ENCODE measurements at regions not wholly inside any gene's neighbourhood (a gene's known extent, or its start where the extent isn't known, plus 50 kb on each side); places are given as distances from the start of the nearest gene placed in this dataset.

DNA sequence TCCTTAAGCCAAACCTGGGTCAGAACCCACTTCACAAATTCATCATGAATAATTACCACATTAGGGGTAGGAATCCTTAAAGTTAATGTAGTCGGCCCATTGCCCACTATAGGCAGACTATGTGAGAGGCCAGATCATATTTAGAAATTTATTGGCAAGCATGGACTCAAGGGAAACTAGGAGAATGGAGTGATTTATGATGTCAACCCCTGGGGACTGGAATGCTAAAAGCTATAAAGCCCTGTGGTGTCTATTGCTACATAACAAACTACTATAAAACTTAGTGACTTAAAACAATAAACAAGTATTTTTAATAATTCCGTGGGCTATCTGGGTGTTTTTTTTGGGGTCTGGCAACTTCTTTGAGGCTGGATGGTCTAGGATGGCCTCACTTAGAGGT lies 93.9 kb downstream of the PPP1R2C start:
- Histone ChIP-seq H3K9me3 (ENCODE audit: control insufficient read depth, insufficient read depth, low read length) (no peaks in the 10 kb centered on the region), H3K4me3 (ENCODE audit: low read depth, low read length) (no peak overlapping the region), H3K27ac (ENCODE audit: low read depth, low read length) (no peak overlapping the region), H3K27me3 (ENCODE audit: control insufficient read depth, insufficient read depth, low read length) (no peaks in the 10 kb centered on the region)
- CTCF ChIA-PET: no interaction called here
- no peak for DNase-seq (ENCODE audit: low read depth, low spot score)
- POLR2A ChIA-PET: no interaction called here
- TF ChIP-seq CTCF (IDR thresholded peaks at IDR 0.05; ENCODE audit: low read depth, low read length): no peak

DNA sequence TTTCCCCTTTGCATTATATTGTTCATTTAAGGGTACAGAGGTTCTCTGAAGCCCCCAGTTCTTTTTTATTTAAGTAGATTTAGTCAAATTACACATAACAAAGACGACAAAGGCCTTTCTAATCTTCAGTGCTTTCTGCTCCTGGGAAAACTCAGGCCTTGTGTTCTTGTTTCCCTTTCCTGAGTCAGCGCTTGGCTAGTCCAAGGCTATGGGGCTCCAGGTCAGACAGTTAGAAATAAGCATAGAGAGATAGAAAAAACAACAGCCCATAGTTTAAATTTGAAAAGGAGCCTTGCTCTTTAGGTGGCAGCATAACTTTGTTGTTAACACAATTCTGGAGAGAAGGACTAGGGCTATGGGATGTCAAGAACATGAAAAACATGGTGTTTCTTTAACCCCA lies 97.3 kb downstream of the PPP1R2C start:
- CTCF ChIA-PET: no interaction called here
- TF ChIP-seq CTCF (IDR thresholded peaks at IDR 0.05; ENCODE audit: low read depth, low read length): no peak
- H3K27me3 ChIP-seq (ENCODE audit: control insufficient read depth, insufficient read depth, low read length): no peaks in the 10 kb centered on the region
- H3K27ac ChIP-seq (ENCODE audit: low read depth, low read length): no peak overlapping the region
- POLR2A ChIA-PET: no interaction called here
- H3K4me3 ChIP-seq (ENCODE audit: low read depth, low read length): no peak overlapping the region
- no peaks in the 10 kb centered on the region for H3K9me3 ChIP-seq (ENCODE audit: control insufficient read depth, insufficient read depth, low read length)
- DNase-seq (ENCODE audit: low read depth, low spot score): no peak

DNA sequence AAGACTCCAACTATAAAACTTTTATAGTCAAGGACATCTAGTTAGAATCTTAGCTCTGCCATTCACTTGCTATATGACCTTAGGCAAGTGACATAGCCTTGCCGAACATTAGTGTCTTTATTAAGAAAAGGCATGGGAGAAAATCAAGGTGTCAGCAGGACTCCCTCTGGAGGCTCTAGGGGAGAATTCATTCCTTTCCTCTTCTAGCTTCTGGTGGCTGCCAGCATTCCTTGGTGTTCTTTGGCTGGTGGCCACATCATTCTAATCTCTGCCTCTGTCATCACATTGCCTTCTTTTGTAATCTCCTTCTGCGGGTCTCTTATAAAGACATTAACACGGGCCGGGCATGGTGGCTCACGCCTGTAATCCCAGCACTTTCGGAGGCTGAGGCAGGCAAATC lies 99.8 kb downstream of the PPP1R2C start:
- ChIA-PET CTCF (no interaction called here), POLR2A (no interaction called here)
- H3K27ac ChIP-seq (ENCODE audit: low read depth, low read length): no peak overlapping the region
- no peak for TF ChIP-seq CTCF (IDR thresholded peaks at IDR 0.05; ENCODE audit: low read depth, low read length)
- H3K27me3 ChIP-seq (ENCODE audit: control insufficient read depth, insufficient read depth, low read length): no peaks in the 10 kb centered on the region
- DNase-seq (ENCODE audit: low read depth, low spot score): no peak
- H3K4me3 ChIP-seq (ENCODE audit: low read depth, low read length): no peak overlapping the region
- no peaks in the 10 kb centered on the region for H3K9me3 ChIP-seq (ENCODE audit: control insufficient read depth, insufficient read depth, low read length)

- ChIA-PET POLR2A (no interaction called here), CTCF (no interaction called here)
- H3K9me3 ChIP-seq (ENCODE audit: control insufficient read depth, insufficient read depth, low read length): no peaks in the 10 kb centered on the region
- DNase-seq (ENCODE audit: low read depth, low spot score): no peak
- no peak overlapping the region for H3K4me3 ChIP-seq (ENCODE audit: low read depth, low read length)
- no peak overlapping the region for H3K27ac ChIP-seq (ENCODE audit: low read depth, low read length)
- H3K27me3 ChIP-seq (ENCODE audit: control insufficient read depth, insufficient read depth, low read length): no peaks in the 10 kb centered on the region
- no peak for TF ChIP-seq CTCF (IDR thresholded peaks at IDR 0.05; ENCODE audit: low read depth, low read length)
Observed at GRCh38 chrX:42673301-42673810, 104.6 kb downstream of the PPP1R2C start.

DNA sequence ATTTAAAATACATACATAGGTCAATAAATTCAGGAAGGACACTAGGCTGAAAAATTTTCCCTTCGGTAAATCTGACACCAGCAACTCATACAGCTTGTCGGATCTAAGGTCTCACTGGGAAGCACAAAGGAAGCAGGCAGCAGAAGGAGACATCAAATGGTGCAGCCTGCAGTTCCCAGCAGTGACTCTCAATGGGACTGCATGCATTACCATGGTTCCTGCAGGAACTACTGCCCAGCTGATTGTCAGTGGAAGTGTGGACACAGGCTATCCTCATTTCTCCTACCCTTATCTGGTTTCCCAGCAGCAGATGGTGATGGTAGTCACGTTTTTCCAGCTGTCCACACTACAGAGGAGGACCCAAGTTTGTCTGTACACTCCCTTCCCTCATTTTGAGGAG lies 113.3 kb downstream of the PPP1R2C start:
- H3K9me3 ChIP-seq (ENCODE audit: control insufficient read depth, insufficient read depth, low read length): no peaks in the 10 kb centered on the region
- ChIA-PET CTCF (no interaction called here), POLR2A (no interaction called here)
- no peak overlapping the region for H3K4me3 ChIP-seq (ENCODE audit: low read depth, low read length)
- H3K27ac ChIP-seq (ENCODE audit: low read depth, low read length): no peak overlapping the region
- no peaks in the 10 kb centered on the region for H3K27me3 ChIP-seq (ENCODE audit: control insufficient read depth, insufficient read depth, low read length)
- TF ChIP-seq CTCF (IDR thresholded peaks at IDR 0.05; ENCODE audit: low read depth, low read length): no peak
- no peak for DNase-seq (ENCODE audit: low read depth, low spot score)

Measured in AG04450 (cell line).